HEK293 (cell line): ENCODE measurements at regions not wholly inside any gene's neighbourhood (a gene's known extent, or its start where the extent isn't known, plus 50 kb on each side); places are given as distances from the start of the nearest gene placed in this dataset.

ENCODE experiments used
- YY1 ChIP-seq: fragments of 450-650 bp; formaldehyde crosslinking; IDR thresholded peaks from 2 replicates; pipeline ENCODE4 v1.5.1; 2018; ENCODE audit warnings: missing biosample characterization, missing genetic modification characterization
- ZNF274 ChIP-seq, 2 experiments: fragments of 200-500 bp in 1 of 2; fragments of 450-650 bp in 1 of 2; sonication (Bioruptor generic) in 1 of 2; formaldehyde crosslinking in 1 of 2; IDR thresholded peaks; 2 replicates each; pipeline versions ENCODE4 v1.5.1 to v1.6.1; 2014 to 2016; ENCODE audit warnings: borderline replicate concordance in 1 of 2, inconsistent platforms in 1 of 2, low read length in 1 of 2, missing biosample characterization in 1 of 2, missing genetic modification characterization in 1 of 2
- ZNF423 ChIP-seq: fragments of 450-650 bp; formaldehyde crosslinking; IDR thresholded peaks from 2 replicates; pipeline ENCODE4 v1.5.1; 2016; ENCODE audit warnings: missing biosample characterization, missing genetic modification characterization
- TF ChIP-seq, protein P1 (sequence below): fragments of 450-650 bp; formaldehyde crosslinking; IDR thresholded peaks from 2 replicates; pipeline ENCODE4 v1.5.1; 2016; ENCODE audit warnings: missing biosample characterization, missing genetic modification characterization
- TF ChIP-seq, protein P2 (sequence below): fragments of 450-650 bp; formaldehyde crosslinking; conservative IDR thresholded peaks from 2 replicates; pipeline ENCODE4 v1.5.1; 2016; ENCODE audit warnings: low read depth, missing biosample characterization, missing genetic modification characterization

DNA sequence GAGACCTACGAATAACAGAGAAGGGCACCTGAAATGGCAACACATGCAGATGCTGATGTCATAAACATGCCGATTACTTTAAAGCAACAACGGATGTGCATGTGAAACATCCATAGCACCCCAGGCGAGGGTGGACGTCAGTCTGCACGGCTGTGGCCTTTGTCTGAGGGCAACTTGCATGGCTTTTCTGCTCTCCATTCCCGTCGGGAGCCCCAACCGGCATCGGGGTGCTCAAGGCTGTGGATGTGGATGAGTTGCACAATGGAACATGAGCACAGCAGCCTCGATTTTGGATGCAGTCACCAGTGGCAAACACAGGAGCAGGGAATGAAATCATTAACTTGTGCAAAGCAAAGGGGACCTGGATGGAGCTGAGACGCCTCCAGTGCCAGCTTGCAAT is 298.2 kb upstream of the SALL3 start:
- TF ChIP-seq, protein P1, sequence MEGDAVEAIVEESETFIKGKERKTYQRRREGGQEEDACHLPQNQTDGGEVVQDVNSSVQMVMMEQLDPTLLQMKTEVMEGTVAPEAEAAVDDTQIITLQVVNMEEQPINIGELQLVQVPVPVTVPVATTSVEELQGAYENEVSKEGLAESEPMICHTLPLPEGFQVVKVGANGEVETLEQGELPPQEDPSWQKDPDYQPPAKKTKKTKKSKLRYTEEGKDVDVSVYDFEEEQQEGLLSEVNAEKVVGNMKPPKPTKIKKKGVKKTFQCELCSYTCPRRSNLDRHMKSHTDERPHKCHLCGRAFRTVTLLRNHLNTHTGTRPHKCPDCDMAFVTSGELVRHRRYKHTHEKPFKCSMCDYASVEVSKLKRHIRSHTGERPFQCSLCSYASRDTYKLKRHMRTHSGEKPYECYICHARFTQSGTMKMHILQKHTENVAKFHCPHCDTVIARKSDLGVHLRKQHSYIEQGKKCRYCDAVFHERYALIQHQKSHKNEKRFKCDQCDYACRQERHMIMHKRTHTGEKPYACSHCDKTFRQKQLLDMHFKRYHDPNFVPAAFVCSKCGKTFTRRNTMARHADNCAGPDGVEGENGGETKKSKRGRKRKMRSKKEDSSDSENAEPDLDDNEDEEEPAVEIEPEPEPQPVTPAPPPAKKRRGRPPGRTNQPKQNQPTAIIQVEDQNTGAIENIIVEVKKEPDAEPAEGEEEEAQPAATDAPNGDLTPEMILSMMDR (tag by site-specific recombination) = no peak
- TF ChIP-seq ZNF274 (IDR thresholded peaks at IDR 0.05; ENCODE audit: low read length) = no peak
- no peak for TF ChIP-seq ZNF274 (tag by site-specific recombination; IDR thresholded peaks at IDR 0.05; ENCODE audit: borderline replicate concordance)
- TF ChIP-seq YY1 = no peak
- no peak for TF ChIP-seq ZNF423 (tag by site-specific recombination)
- TF ChIP-seq, protein P2, sequence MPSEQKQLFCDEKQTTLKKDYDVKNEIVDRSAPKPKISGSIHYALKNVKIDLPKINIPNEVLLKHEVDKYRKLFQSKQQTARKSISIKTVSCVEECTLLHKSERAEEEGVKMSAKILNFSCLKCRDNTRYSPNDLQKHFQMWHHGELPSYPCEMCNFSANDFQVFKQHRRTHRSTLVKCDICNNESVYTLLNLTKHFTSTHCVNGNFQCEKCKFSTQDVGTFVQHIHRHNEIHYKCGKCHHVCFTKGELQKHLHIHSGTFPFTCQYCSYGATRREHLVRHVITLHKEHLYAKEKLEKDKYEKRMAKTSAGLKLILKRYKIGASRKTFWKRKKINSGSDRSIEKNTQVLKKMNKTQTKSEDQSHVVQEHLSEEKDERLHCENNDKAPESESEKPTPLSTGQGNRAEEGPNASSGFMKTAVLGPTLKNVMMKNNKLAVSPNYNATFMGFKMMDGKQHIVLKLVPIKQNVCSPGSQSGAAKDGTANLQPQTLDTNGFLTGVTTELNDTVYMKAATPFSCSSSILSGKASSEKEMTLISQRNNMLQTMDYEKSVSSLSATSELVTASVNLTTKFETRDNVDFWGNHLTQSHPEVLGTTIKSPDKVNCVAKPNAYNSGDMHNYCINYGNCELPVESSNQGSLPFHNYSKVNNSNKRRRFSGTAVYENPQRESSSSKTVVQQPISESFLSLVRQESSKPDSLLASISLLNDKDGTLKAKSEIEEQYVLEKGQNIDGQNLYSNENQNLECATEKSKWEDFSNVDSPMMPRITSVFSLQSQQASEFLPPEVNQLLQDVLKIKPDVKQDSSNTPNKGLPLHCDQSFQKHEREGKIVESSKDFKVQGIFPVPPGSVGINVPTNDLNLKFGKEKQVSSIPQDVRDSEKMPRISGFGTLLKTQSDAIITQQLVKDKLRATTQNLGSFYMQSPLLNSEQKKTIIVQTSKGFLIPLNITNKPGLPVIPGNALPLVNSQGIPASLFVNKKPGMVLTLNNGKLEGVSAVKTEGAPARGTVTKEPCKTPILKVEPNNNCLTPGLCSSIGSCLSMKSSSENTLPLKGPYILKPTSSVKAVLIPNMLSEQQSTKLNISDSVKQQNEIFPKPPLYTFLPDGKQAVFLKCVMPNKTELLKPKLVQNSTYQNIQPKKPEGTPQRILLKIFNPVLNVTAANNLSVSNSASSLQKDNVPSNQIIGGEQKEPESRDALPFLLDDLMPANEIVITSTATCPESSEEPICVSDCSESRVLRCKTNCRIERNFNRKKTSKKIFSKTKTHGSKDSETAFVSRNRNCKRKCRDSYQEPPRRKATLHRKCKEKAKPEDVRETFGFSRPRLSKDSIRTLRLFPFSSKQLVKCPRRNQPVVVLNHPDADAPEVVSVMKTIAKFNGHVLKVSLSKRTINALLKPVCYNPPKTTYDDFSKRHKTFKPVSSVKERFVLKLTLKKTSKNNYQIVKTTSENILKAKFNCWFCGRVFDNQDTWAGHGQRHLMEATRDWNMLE (tag by site-specific recombination) = no peak
